Naive thymus-derived CD4-positive, alpha-beta T cell (primary cell): ENCODE measurements at regions not wholly inside any gene's neighbourhood (a gene's known extent, or its start where the extent isn't known, plus 50 kb on each side); places are given as distances from the start of the nearest gene placed in this dataset.
A peak's percentile ranks its signal among the peaks of the same experiment; 100 is the strongest.

Experiments
- ATAC-seq: fragments of 150-1000 bp; cut with Tn5 transposase; 2 replicates; pipeline ENCODE4 v1.10.0; 2021; ENCODE audit warnings: mild to moderate bottlenecking, moderate library complexity
- CTCF ChIA-PET: fragments of 350-600 bp; sonication (Branson Sonifier 250); formaldehyde crosslinking; loops from one replicate; lab custom pipeline; 2021; ENCODE audit warnings: antibody characterized with exemption; lab: Charles Lee
- POLR2A ChIA-PET: fragments of 350-600 bp; sonication (Branson Sonifier 250); formaldehyde crosslinking; loops from one replicate; lab custom pipeline; 2021; ENCODE audit warnings: antibody characterized with exemption, inconsistent platforms; lab: Charles Lee
- DNase-seq, 9 donors: peaks; one replicate each; pipeline versions ENCODE4 v3.0.0 to v3.0.0-alpha.2; 2020 to 2022; ENCODE audit warnings: mixed read lengths in 1 of 9
- H3K27ac ChIP-seq: one replicate; pipeline ENCODE4 v1.7.0; 2013; ENCODE audit warnings: mild to moderate bottlenecking, low read depth, low read length, moderate library complexity
- H3K27me3 ChIP-seq, 2 donors: one replicate each; pipeline ENCODE4 v1.7.0; 2013; ENCODE audit warnings: low read length in 2 of 2, mild to moderate bottlenecking in 2 of 2, moderate library complexity in 2 of 2; ENCODE audit not compliant: control insufficient read depth in 2 of 2, insufficient read depth in 2 of 2
- H3K36me3 ChIP-seq, 3 experiments: 1 replicate in 2 of 3; 2 replicates in 1 of 3; pipeline ENCODE4 v1.7.0; 2013; ENCODE audit warnings: low read length in 3 of 3, mild to moderate bottlenecking in 3 of 3, moderate library complexity in 1 of 3; ENCODE audit not compliant: insufficient read depth in 3 of 3, control insufficient read depth in 2 of 3
- H3K4me1 ChIP-seq, 2 donors: one replicate each; pipeline ENCODE4 v1.7.0; 2013; ENCODE audit warnings: low read length in 2 of 2, mild to moderate bottlenecking in 2 of 2, moderate library complexity in 1 of 2; ENCODE audit not compliant: control insufficient read depth in 2 of 2, insufficient read depth in 2 of 2
- H3K4me3 ChIP-seq: 2 replicates; pipeline ENCODE4 v1.7.0; 2013; ENCODE audit warnings: mild to moderate bottlenecking, low read length
- H3K9me3 ChIP-seq, 3 experiments: 1 replicate in 2 of 3; 2 replicates in 1 of 3; pipeline ENCODE4 v1.7.0; 2013; ENCODE audit warnings: low read length in 3 of 3; ENCODE audit not compliant: control insufficient read depth in 2 of 3
- H3K27ac Mint-ChIP-seq, 9 donors: one replicate each; pipeline ENCODE4 v1.8.0; 2020 to 2022; ENCODE audit warnings: mixed read lengths in 9 of 9, mild to moderate bottlenecking in 8 of 9, moderate library complexity in 5 of 9, inconsistent platforms in 2 of 9
- H3K27me3 Mint-ChIP-seq, 5 donors: one replicate each; pipeline ENCODE4 v1.8.0; 2021 to 2022; ENCODE audit warnings: mixed read lengths in 5 of 5, mild to moderate bottlenecking in 1 of 5
- H3K36me3 Mint-ChIP-seq, 5 donors: one replicate each; pipeline ENCODE4 v1.8.0; 2020 to 2022; ENCODE audit warnings: mixed read lengths in 5 of 5, mild to moderate bottlenecking in 3 of 5, inconsistent platforms in 1 of 5
- H3K4me1 Mint-ChIP-seq, 7 donors: one replicate each; pipeline ENCODE4 v1.8.0; 2020 to 2022; ENCODE audit warnings: mixed read lengths in 7 of 7, mild to moderate bottlenecking in 3 of 7, inconsistent platforms in 1 of 7
- H3K4me3 Mint-ChIP-seq, 10 donors: one replicate each; pipeline ENCODE4 v1.8.0; 2020 to 2022; ENCODE audit warnings: mild to moderate bottlenecking in 10 of 10, mixed read lengths in 10 of 10, moderate library complexity in 6 of 10, inconsistent platforms in 2 of 10
- H3K9me3 Mint-ChIP-seq, 11 donors: one replicate each; pipeline ENCODE4 v1.8.0; 2020 to 2022; ENCODE audit warnings: mixed read lengths in 11 of 11, mild to moderate bottlenecking in 4 of 11, inconsistent platforms in 1 of 11, moderate library complexity in 1 of 11
- intact Hi-C, 2 donors: fragments of 100-400 bp; cut with micrococcal nuclease; formaldehyde crosslinking; loops; one replicate each; pipeline ENCODE4 v1.15.1; 2023

DNA sequence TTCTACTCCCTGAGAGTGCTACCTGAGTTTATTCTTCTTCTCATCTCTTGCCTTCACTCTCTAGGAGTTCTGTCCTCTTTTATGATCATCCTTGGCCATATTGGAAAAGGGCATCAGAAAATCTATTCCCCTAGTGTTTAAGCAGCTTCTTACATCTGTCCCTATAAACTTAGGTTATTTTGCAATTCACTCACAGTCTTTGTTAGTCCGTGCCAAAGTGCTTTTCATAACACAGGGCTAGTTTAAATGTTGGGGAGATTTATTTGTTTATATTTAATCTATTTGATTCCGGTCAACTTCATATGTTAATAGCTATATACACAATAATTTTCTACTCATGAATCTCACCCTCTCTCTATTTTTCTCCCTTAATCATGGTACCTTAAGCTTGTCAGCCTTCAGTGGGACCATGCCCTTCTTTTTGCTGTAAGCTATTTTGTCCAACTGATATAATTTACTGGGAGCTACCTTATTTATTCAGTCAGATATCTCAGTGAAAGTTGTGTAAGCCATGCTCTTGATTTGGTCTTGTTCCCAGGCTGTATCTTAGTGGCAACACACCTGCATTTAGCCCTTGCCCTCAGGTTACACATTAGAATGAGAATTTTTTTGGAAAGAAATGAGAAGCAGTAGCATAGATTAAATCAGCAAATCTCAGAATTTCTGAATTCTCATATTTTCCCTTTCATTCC, 106.3 kb upstream of the SMYD2 start:
- Histone ChIP-seq H3K27me3 (peaks cover 0 to 7% of the 10 kb centered on the region in 2 donors), H3K27ac (no peak overlapping the region), H3K36me3 (no peaks in the 10 kb centered on the region), H3K4me1 (no peaks in the 10 kb centered on the region), H3K9me3 (no peaks in the 10 kb centered on the region), H3K4me3 (no peak overlapping the region)
- intact Hi-C loops, result no loop called here
- Mint-ChIP-seq H3K9me3 (no peaks in the 10 kb centered on the region), H3K4me3 (no peak overlapping the region), H3K36me3 (peaks cover 0 to 5% (median 0%) of the 10 kb centered on the region in 5 donors), H3K27ac (no peak overlapping the region), H3K27me3 (peaks cover 15 to 39% (median 24%) of the 10 kb centered on the region in 5 donors), H3K4me1 (no peaks in the 10 kb centered on the region)
- DNase-seq, result no peak
- ATAC-seq, result no peak
- ChIA-PET CTCF (no interaction called here), POLR2A (no interaction called here)

DNA sequence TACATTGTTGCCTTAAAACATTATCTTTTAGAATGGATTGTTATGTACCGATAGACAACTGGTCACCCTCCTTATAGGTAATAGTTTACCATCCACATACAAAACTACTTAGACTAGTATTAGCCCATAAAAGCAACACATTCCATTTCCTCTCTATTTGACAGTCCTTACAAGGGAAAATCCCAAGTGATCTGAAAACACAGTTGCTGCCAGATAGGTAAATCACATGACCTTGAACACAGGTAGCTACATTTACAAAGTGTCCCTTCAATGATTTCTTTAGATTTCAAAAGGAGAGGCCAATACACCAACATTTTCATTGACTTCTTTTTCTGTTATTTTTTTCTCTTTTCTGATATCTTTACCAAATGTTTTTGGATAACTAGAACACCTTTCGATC, 102.9 kb upstream of the SMYD2 start:
- Histone ChIP-seq H3K27me3 (peaks cover 0 to 13% of the 10 kb centered on the region in 2 donors), H3K4me1 (no peaks in the 10 kb centered on the region), H3K9me3 (peaks cover 0 to 4% (median 0%) of the 10 kb centered on the region in 3 experiments), H3K27ac (no peak overlapping the region), H3K36me3 (no peaks in the 10 kb centered on the region), H3K4me3 (no peak overlapping the region)
- H3K9me3 Mint-ChIP-seq, result peaks cover 0 to 15% (median 4%) of the 10 kb centered on the region in 11 donors
- H3K4me1 Mint-ChIP-seq, result no peaks in the 10 kb centered on the region
- DNase-seq, result no peak
- no peak for ATAC-seq
- no peak overlapping the region for H3K4me3 Mint-ChIP-seq
- peaks cover 0 to 9% (median 0%) of the 10 kb centered on the region in 5 donors for H3K36me3 Mint-ChIP-seq
- ChIA-PET CTCF (no interaction called here), POLR2A (no interaction called here)
- H3K27ac Mint-ChIP-seq, result no peak overlapping the region
- H3K27me3 Mint-ChIP-seq, result peaks cover 39 to 59% (median 52%) of the 10 kb centered on the region in 5 donors
- intact Hi-C loops, result no loop called here

DNA sequence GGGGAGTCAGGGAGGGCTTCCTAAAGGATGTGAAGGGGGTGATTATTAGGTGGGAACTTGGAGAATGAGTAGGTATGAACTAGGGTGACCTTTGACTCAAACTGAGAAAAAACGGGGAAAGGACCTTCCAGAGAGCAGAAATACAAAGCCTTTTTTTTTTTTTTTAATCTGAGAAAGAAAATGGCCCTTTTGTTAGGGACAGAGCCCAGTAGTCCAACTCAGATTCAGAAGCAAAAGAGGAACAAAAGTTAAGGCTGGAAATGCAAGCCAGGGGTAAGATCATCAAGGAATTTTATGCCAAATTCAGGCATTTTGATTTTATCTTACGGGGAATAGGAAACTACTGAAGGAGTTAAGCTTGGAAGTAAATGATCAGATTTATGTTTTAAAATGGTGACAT, 96.0 kb upstream of the SMYD2 start:
- H3K4me1 ChIP-seq, result no peaks in the 10 kb centered on the region
- peaks cover 0 to 17% (median 7%) of the 10 kb centered on the region in 11 donors for H3K9me3 Mint-ChIP-seq
- H3K4me3 Mint-ChIP-seq, result no peak overlapping the region
- no peak overlapping the region for H3K4me3 ChIP-seq
- peaks cover 0 to 9% (median 5%) of the 10 kb centered on the region in 7 donors for H3K4me1 Mint-ChIP-seq
- H3K36me3 Mint-ChIP-seq, result peaks cover 0 to 4% (median 0%) of the 10 kb centered on the region in 5 donors
- no peak overlapping the region for H3K27ac Mint-ChIP-seq
- peaks cover 62 to 80% (median 75%) of the 10 kb centered on the region in 5 donors for H3K27me3 Mint-ChIP-seq
- no peak for DNase-seq
- ATAC-seq, result no peak
- H3K27me3 ChIP-seq, result peaks cover 0 to 13% of the 10 kb centered on the region in 2 donors
- no peaks in the 10 kb centered on the region for H3K36me3 ChIP-seq
- intact Hi-C loops, result no loop called here
- no peak overlapping the region for H3K27ac ChIP-seq
- CTCF ChIA-PET, result no interaction called here
- POLR2A ChIA-PET, result no interaction called here
- H3K9me3 ChIP-seq, result peaks cover 0 to 6% (median 0%) of the 10 kb centered on the region in 3 experiments

DNA sequence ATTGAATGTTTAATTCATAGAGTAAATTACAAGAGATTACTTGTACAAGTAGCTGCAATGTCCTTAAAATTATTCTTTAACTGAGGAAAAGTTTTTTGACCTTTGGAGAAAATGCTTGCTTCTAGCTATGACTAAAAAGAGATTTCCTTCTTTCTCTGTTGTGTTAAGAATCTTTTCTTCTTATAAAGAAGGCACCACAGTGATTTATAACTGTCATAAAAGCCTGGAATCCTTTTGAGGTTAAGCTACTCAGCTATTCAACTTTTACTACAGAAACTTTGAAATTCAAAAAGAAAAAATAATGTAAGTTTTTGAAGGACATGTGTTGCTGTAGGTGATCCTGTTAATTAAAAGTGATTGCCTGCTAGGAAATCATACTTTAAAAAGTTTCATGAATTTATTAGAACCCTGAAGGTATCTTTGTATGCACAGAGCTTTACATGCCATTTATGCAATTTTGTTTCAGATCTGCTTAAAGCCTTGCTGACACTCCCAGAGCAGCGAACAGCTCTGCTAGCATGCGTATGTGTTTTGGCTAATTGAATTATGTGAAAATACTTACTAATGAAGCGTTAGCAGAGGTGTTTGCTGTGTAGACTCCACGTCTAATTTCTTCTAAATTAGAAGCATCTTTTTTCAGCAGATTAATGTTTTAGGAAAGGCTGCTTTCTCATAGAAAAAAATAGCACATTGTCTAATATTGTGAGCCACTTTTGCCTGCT, 94.7 kb upstream of the SMYD2 start:
- intact Hi-C loops, result no loop called here
- Histone ChIP-seq H3K9me3 (peaks cover 0 to 6% (median 0%) of the 10 kb centered on the region in 3 experiments), H3K4me3 (no peak overlapping the region), H3K27ac (no peak overlapping the region), H3K4me1 (no peaks in the 10 kb centered on the region), H3K36me3 (no peaks in the 10 kb centered on the region), H3K27me3 (peaks cover 0 to 9% of the 10 kb centered on the region in 2 donors)
- ATAC-seq (no peak), DNase-seq (no peak)
- Mint-ChIP-seq H3K9me3 (peaks cover 0 to 17% (median 7%) of the 10 kb centered on the region in 11 donors), H3K4me1 (peaks cover 0 to 9% (median 5%) of the 10 kb centered on the region in 7 donors), H3K4me3 (no peak overlapping the region), H3K27me3 (peaks cover 63 to 82% (median 77%) of the 10 kb centered on the region in 5 donors), H3K36me3 (peaks cover 0 to 4% (median 0%) of the 10 kb centered on the region in 5 donors), H3K27ac (no peak overlapping the region)
- ChIA-PET CTCF (no interaction called here), POLR2A (no interaction called here)

DNA sequence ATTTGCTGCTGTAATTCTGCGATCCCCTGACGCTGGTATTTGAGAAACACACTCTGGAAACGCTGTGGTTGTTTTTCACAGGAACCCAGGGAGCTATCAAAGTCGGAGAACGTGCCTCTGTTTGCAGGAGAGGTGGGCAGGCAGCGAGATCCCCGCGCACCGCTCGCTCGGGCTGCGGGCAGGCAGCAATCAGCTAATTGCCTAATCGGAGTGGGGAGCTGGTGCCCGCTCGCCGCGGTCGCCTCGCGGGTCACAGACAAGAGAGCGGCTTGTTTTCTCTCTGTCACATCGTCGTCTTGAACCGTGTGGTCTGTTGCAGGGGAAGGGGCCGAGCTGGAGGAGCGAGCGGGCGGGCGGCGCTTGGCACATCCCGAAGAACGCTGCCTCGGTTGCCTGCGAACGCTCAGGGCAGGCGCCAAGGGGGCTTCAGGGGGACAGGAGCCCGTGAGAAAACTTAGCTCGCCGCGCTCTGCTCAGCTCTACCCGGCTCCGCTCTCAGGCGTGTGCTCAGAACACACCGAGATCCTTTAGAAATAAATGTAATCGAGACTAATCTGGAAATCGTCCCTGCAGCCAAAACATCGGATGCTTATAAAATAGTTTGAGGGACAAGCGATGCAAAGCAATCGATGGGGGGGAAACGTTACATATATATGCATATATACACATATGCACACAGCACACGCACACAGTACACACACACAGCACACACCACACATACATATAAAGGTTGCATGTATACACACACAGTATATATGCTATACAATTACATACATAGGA, 93.6 kb upstream of the SMYD2 start:
- ATAC-seq (no peak), DNase-seq (no peak)
- H3K9me3 ChIP-seq, result peaks cover 0 to 6% (median 0%) of the 10 kb centered on the region in 3 experiments
- intact Hi-C loops, result no loop called here
- H3K27ac Mint-ChIP-seq, result no peak overlapping the region
- no peak overlapping the region for H3K27ac ChIP-seq
- H3K36me3 ChIP-seq, result no peaks in the 10 kb centered on the region
- H3K27me3 Mint-ChIP-seq, result peaks cover 64 to 78% (median 69%) of the 10 kb centered on the region in 5 donors
- H3K36me3 Mint-ChIP-seq, result peaks cover 0 to 4% (median 0%) of the 10 kb centered on the region in 5 donors
- no peak overlapping the region for H3K4me3 ChIP-seq
- CTCF ChIA-PET, result no interaction called here
- POLR2A ChIA-PET, result no interaction called here
- H3K4me1 ChIP-seq, result no peaks in the 10 kb centered on the region
- peaks cover 4 to 6% of the 10 kb centered on the region in 2 donors for H3K27me3 ChIP-seq
- H3K4me1 Mint-ChIP-seq, result peaks cover 0 to 9% (median 5%) of the 10 kb centered on the region in 7 donors
- peaks cover 0 to 10% (median 5%) of the 10 kb centered on the region in 11 donors for H3K9me3 Mint-ChIP-seq
- peak overlapping the region in 7 of 10 donors; percentile 5 to 63 (median 58) for H3K4me3 Mint-ChIP-seq

DNA sequence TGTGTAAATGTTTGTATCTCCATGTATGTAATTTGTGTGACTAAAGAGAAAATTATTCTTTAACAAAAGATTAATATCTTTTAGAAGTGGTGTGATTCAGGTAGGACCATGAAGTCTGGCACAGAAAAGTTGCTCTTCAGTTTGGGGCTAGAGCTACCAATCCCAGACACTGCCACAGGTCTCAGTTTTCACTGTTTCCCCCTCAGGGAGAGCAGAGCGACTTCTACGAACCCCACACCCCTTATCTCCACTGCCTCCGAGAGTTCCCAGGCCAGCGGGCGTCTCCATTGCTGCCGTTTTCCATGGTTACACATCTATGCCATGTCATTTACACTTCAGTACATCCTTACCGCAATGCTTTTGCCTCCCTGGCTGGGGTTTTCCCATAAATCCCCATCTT, 93.0 kb upstream of the SMYD2 start:
- ChIA-PET CTCF (no interaction called here), POLR2A (no interaction called here)
- H3K9me3 ChIP-seq, result peaks cover 0 to 4% (median 0%) of the 10 kb centered on the region in 3 experiments
- no peak overlapping the region for H3K27ac ChIP-seq
- no peaks in the 10 kb centered on the region for H3K36me3 ChIP-seq
- no peak for ATAC-seq
- H3K27me3 ChIP-seq, result peaks cover 4 to 6% of the 10 kb centered on the region in 2 donors
- intact Hi-C loops, result no loop called here
- DNase-seq, result no peak
- H3K27me3 Mint-ChIP-seq, result peaks cover 64 to 75% (median 68%) of the 10 kb centered on the region in 5 donors
- H3K4me1 Mint-ChIP-seq, result peaks cover 0 to 9% (median 5%) of the 10 kb centered on the region in 7 donors
- no peak overlapping the region for H3K4me3 Mint-ChIP-seq
- peaks cover 0 to under 1% (median 0%) of the 10 kb centered on the region in 5 donors for H3K36me3 Mint-ChIP-seq
- H3K4me3 ChIP-seq, result no peak overlapping the region
- H3K9me3 Mint-ChIP-seq, result peaks cover 0 to 5% (median 3%) of the 10 kb centered on the region in 11 donors
- H3K27ac Mint-ChIP-seq, result no peak overlapping the region
- no peaks in the 10 kb centered on the region for H3K4me1 ChIP-seq
